ENCODE measurements at regions not wholly inside any gene's neighbourhood (a gene's known extent, or its start where the extent isn't known, plus 50 kb on each side); places are given as distances from the start of the nearest gene placed in this dataset.

- TF ChIP-seq EZH2 (IDR thresholded peaks at IDR 0.05) (no peak), YY1 (IDR thresholded peaks at IDR 0.05; ENCODE audit: extremely low read depth, insufficient replicate concordance, low read depth, low read length) (no peak), POLR2A (IDR thresholded peaks at IDR 0.05; ENCODE audit: borderline replicate concordance, extremely low read depth, insufficient read depth, insufficient read length) (no peak), MAX (IDR thresholded peaks at IDR 0.05) (no peak)
- TF ChIP-seq, protein P1, sequence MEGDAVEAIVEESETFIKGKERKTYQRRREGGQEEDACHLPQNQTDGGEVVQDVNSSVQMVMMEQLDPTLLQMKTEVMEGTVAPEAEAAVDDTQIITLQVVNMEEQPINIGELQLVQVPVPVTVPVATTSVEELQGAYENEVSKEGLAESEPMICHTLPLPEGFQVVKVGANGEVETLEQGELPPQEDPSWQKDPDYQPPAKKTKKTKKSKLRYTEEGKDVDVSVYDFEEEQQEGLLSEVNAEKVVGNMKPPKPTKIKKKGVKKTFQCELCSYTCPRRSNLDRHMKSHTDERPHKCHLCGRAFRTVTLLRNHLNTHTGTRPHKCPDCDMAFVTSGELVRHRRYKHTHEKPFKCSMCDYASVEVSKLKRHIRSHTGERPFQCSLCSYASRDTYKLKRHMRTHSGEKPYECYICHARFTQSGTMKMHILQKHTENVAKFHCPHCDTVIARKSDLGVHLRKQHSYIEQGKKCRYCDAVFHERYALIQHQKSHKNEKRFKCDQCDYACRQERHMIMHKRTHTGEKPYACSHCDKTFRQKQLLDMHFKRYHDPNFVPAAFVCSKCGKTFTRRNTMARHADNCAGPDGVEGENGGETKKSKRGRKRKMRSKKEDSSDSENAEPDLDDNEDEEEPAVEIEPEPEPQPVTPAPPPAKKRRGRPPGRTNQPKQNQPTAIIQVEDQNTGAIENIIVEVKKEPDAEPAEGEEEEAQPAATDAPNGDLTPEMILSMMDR (IDR thresholded peaks at IDR 0.05 in 2 of 3, conservative IDR thresholded peaks at IDR 0.05 in 1 of 3; ENCODE audit: borderline replicate concordance in 1 of 3, insufficient read depth in 1 of 3, low read depth in 2 of 3, low read length in 2 of 3): no peak
Observed at GRCh38 chr9:134226221-134226930, 62.0 kb upstream of the RNU6ATAC start.
